COLO668 (cell line): ENCODE measurements at regions not wholly inside any gene's neighbourhood (a gene's known extent, or its start where the extent isn't known, plus 50 kb on each side); places are given as distances from the start of the nearest gene placed in this dataset.
"Not testable (repeated sequence)": the region's sequence is repeated elsewhere in the genome, so short reads cannot be mapped to it uniquely, and the experiment has no call there.

ENCODE experiments used
- DNase-seq: peaks from one replicate; lab custom pipeline; 2025; ENCODE audit not compliant: unreplicated experiment; lab: John Stamatoyannopoulos, UW

GRCh38 chr12:107826276-107826675, 51.8 kb downstream of the ASCL4 start:
- no peak for DNase-seq

GRCh38 chr12:107829271-107829670, 54.8 kb downstream of the ASCL4 start:
- DNase-seq: no peak

GRCh38 chr12:107832441-107832840, 57.9 kb downstream of the ASCL4 start:
- no peak for DNase-seq

- no peak for DNase-seq
These were observed 65.7 kb downstream of the ASCL4 start for GRCh38 chr12:107840186-107840585.

GRCh38 chr12:107843351-107844311, 69.1 kb downstream of the ASCL4 start:
- DNase-seq: no peak

- no peak for DNase-seq
These were observed 69.9 kb downstream of the ASCL4 start for GRCh38 chr12:107844312-107844921.

GRCh38 chr12:107845226-107845979, 70.9 kb downstream of the ASCL4 start:
- no peak for DNase-seq

- no peak for DNase-seq
These were observed 71.6 kb downstream of the ASCL4 start for GRCh38 chr12:107845980-107846659.

GRCh38 chr12:107847430-107847829, 72.9 kb downstream of the ASCL4 start:
- DNase-seq: no peak

GRCh38 chr12:107847830-107848229, 73.3 kb downstream of the ASCL4 start:
- no peak for DNase-seq

GRCh38 chr12:107853479-107853878, 79.0 kb downstream of the ASCL4 start:
- no peak for DNase-seq

GRCh38 chr12:107855471-107855870, 81.0 kb downstream of the ASCL4 start:
- no peak for DNase-seq

- no peak for DNase-seq
These were observed 81.6 kb downstream of the ASCL4 start for GRCh38 chr12:107856096-107856495.

- DNase-seq: no peak
These were observed 82.7 kb downstream of the ASCL4 start for GRCh38 chr12:107857191-107857590.

- no peak for DNase-seq
These were observed 84.9 kb downstream of the ASCL4 start for GRCh38 chr12:107859367-107859766.

GRCh38 chr12:107864235-107864634, 89.7 kb downstream of the ASCL4 start:
- DNase-seq: no peak

- not testable (repeated sequence) for DNase-seq
These were observed 90.2 kb downstream of the ASCL4 start for GRCh38 chr12:107864727-107865126.

- no peak for DNase-seq
These were observed 98.7 kb downstream of the ASCL4 start for GRCh38 chr12:107873223-107873622.

- DNase-seq: no peak
These were observed 101.3 kb downstream of the ASCL4 start for GRCh38 chr12:107875786-107876185.

GRCh38 chr12:107884769-107885694, 110.5 kb downstream of the ASCL4 start:
- DNase-seq: peak; percentile 36
